Dermis blood vessel endothelial cell (primary cell): ENCODE measurements at regions not wholly inside any gene's neighbourhood (a gene's known extent, or its start where the extent isn't known, plus 50 kb on each side); places are given as distances from the start of the nearest gene placed in this dataset.

ENCODE experiments used
- DNase-seq: peaks from one replicate; pipeline ENCODE4 v3.0.0; 2010

- DNase-seq = no peak
These were observed 57.3 kb upstream of the CD180 start for GRCh38 chr5:67253911-67254310.

GRCh38 chr5:67249590-67249895 lies 52.9 kb upstream of the CD180 start:
- no peak for DNase-seq

- no peak for DNase-seq
These were observed 52.3 kb upstream of the CD180 start for GRCh38 chr5:67248703-67249589.

GRCh38 chr5:67246546-67247268 lies 50.1 kb upstream of the CD180 start:
- DNase-seq = no peak
